ENCODE measurements at regions not wholly inside any gene's neighbourhood (a gene's known extent, or its start where the extent isn't known, plus 50 kb on each side); places are given as distances from the start of the nearest gene placed in this dataset.

GRCh38 chr20:7308163-7308562 is 540.7 kb downstream of the BMP2 start (continued):
- TF ChIP-seq ZNF462 (CRISPR knock-in tag; IDR thresholded peaks at IDR 0.05), result no peak

GRCh38 chr20:7313047-7313446 is 545.6 kb downstream of the BMP2 start:
- H3K36me3 ChIP-seq (ENCODE audit: insufficient read depth), result no peaks in the 10 kb centered on the region
- H3K9me2 ChIP-seq (ENCODE audit: insufficient read depth), result no peaks in the 10 kb centered on the region; the same call in 1 of the 2 replicates
- no peaks in the 10 kb centered on the region for H3F3A ChIP-seq (replicated peaks; ENCODE audit: low read depth)
- Mint-ChIP-seq H3K36me3 (ENCODE audit: low read depth) (no peaks in the 10 kb centered on the region), H3K4me3 (no peak overlapping the region), H3K9me3 (no peaks in the 10 kb centered on the region), H3K27me3 (ENCODE audit: insufficient read depth, low read depth, poor library complexity) (no peaks in the 10 kb centered on the region), H3K4me1 (no peaks in the 10 kb centered on the region), H3K27ac (no peak overlapping the region)
- no peaks in the 10 kb centered on the region for H3K79me2 ChIP-seq (replicated peaks; ENCODE audit: insufficient read depth)
- no peak overlapping the region for H3K4me3 ChIP-seq
- ATAC-seq (no peak), DNase-seq (ENCODE audit: low spot score) (no peak)
- no peaks in the 10 kb centered on the region for H4K20me1 ChIP-seq (replicated peaks; ENCODE audit: insufficient read depth)
- no peaks in the 10 kb centered on the region for H3K27me3 ChIP-seq (ENCODE audit: insufficient read depth)
- no peak overlapping the region for H3K27ac ChIP-seq (ENCODE audit: low read depth)
- H3K4me2 ChIP-seq, result no peak overlapping the region
- no peaks in the 10 kb centered on the region for H3K4me1 ChIP-seq (ENCODE audit: insufficient read depth)
- H2AFZ ChIP-seq, result no peak overlapping the region
- no peak for TF ChIP-seq ZNF114 (CRISPR knock-in tag; IDR thresholded peaks at IDR 0.05)
- TF ChIP-seq EZH2 (IDR thresholded peaks at IDR 0.05; ENCODE audit: low read depth, unreplicated experiment), result no peak
- no peak for TF ChIP-seq NANOG (IDR thresholded peaks at IDR 0.05; ENCODE audit: borderline replicate concordance)
- TF ChIP-seq CREB1 (CRISPR knock-in tag; IDR thresholded peaks at IDR 0.05; ENCODE audit: low read depth), result no peak
- no peak for TF ChIP-seq STAT1 (IDR thresholded peaks at IDR 0.05; ENCODE audit: unreplicated experiment)
- TF ChIP-seq ZNF331 (CRISPR knock-in tag; IDR thresholded peaks at IDR 0.05; ENCODE audit: low read depth), result no peak
- no peak for TF ChIP-seq CTCF (conservative IDR thresholded peaks at IDR 0.05; ENCODE audit: low read depth in 2 of 2)
- TF ChIP-seq EZH2phosphoT487 (IDR thresholded peaks at IDR 0.05; ENCODE audit: unreplicated experiment), result no peak
- TF ChIP-seq ETS1 (IDR thresholded peaks at IDR 0.05), result no peak
- no peak for TF ChIP-seq REST (IDR thresholded peaks at IDR 0.05; ENCODE audit: unreplicated experiment)
- TF ChIP-seq JUNB (IDR thresholded peaks at IDR 0.05; ENCODE audit: unreplicated experiment), result no peak

Data from GM23338 (cell line).